OCI-LY7 (cell line): ENCODE measurements at regions not wholly inside any gene's neighbourhood (a gene's known extent, or its start where the extent isn't known, plus 50 kb on each side); places are given as distances from the start of the nearest gene placed in this dataset.

Experiments used
- CTCF ChIP-seq: fragments of 200-600 bp; sonication (generic); conservative IDR thresholded peaks from 2 replicates; pipeline ENCODE4 v1.5.1; 2014; ENCODE audit warnings: mild to moderate bottlenecking, antibody characterized with exemption, low read length, moderate library complexity, mixed read lengths
- EZH2phosphoT487 ChIP-seq: fragments of 200-600 bp; sonication (generic); IDR thresholded peaks from 2 replicates; pipeline ENCODE4 v1.6.1; 2018; ENCODE audit warnings: low read depth, borderline replicate concordance, mild to moderate bottlenecking, mixed run types, antibody characterized with exemption, low read length, moderate library complexity, mixed read lengths

- TF ChIP-seq CTCF (peak; percentile 29; the same call in 1 of the 2 replicates), EZH2phosphoT487 (no peak)
These were observed 479.0 kb downstream of the XYLT1 start for GRCh38 chr16:16991711-16992110.
